Common myeloid progenitor, CD34-positive (primary cell): ENCODE measurements at regions not wholly inside any gene's neighbourhood (a gene's known extent, or its start where the extent isn't known, plus 50 kb on each side); places are given as distances from the start of the nearest gene placed in this dataset.
A peak's percentile ranks its signal among the peaks of the same experiment; 100 is the strongest.

Experiments
- CTCF ChIA-PET: fragments of 350-600 bp; sonication (Branson Sonifier 250); formaldehyde crosslinking; loops from one replicate; lab custom pipeline; 2021; ENCODE audit warnings: antibody characterized with exemption; lab: Charles Lee
- POLR2A ChIA-PET: fragments of 350-600 bp; sonication (Branson Sonifier 250); formaldehyde crosslinking; loops from one replicate; lab custom pipeline; 2021; ENCODE audit warnings: antibody characterized with exemption; lab: Charles Lee
- DNase-seq, 3 donors: peaks; one replicate each; pipeline versions ENCODE4 v3.0.0 to v3.0.0-alpha.2; 2013
- H3K27ac ChIP-seq, 2 experiments: 1 replicate in 1 of 2; 2 replicates in 1 of 2; pipeline ENCODE4 v1.7.0; 2013; ENCODE audit warnings: inconsistent platforms in 2 of 2, low read length in 2 of 2, mild to moderate bottlenecking in 2 of 2, low read depth in 1 of 2, moderate library complexity in 1 of 2; ENCODE audit not compliant: severe bottlenecking in 2 of 2, insufficient read depth in 1 of 2, poor library complexity in 1 of 2
- H3K27me3 ChIP-seq, 5 experiments: replicated peaks in 2 of 5; 1 replicate in 3 of 5; 2 replicates in 2 of 5; pipeline versions ENCODE4 v1.6.1 to v1.7.0; 2013; ENCODE audit warnings: low read length in 4 of 5, mild to moderate bottlenecking in 2 of 5, moderate library complexity in 2 of 5, inconsistent platforms in 1 of 5; ENCODE audit not compliant: insufficient read depth in 5 of 5, control insufficient read depth in 4 of 5
- H3K36me3 ChIP-seq, 4 experiments: 1 replicate in 2 of 4; 2 replicates in 2 of 4; pipeline versions ENCODE4 v1.6.1 to v1.7.0; 2013; ENCODE audit warnings: low read length in 3 of 4, control low read depth in 1 of 4, mild to moderate bottlenecking in 1 of 4; ENCODE audit not compliant: control insufficient read depth in 4 of 4, insufficient read depth in 4 of 4
- H3K4me1 ChIP-seq, 4 experiments: 1 replicate in 3 of 4; 2 replicates in 1 of 4; pipeline versions ENCODE4 v1.6.1 to v1.7.1; 2013; ENCODE audit warnings: low read length in 3 of 4, mild to moderate bottlenecking in 3 of 4, control low read depth in 1 of 4, inconsistent platforms in 1 of 4, moderate library complexity in 1 of 4; ENCODE audit not compliant: control insufficient read depth in 4 of 4, insufficient read depth in 4 of 4; ENCODE audit errors: control extremely low read depth in 1 of 4
- H3K4me3 ChIP-seq, 7 experiments: 1 replicate in 4 of 7; 2 replicates in 3 of 7; pipeline versions ENCODE4 v1.5.1 to v1.7.0; 2013; ENCODE audit warnings: mild to moderate bottlenecking in 7 of 7, low read length in 6 of 7, moderate library complexity in 6 of 7, inconsistent platforms in 2 of 7, low read depth in 2 of 7, control low read depth in 1 of 7; ENCODE audit not compliant: insufficient read depth in 4 of 7, control insufficient read depth in 1 of 7; ENCODE audit errors: extremely low read depth in 1 of 7
- H3K9me3 ChIP-seq, 5 experiments: 1 replicate in 4 of 5; 2 replicates in 1 of 5; pipeline versions ENCODE4 v1.6.1 to v1.7.1; 2013; ENCODE audit warnings: low read length in 4 of 5, mild to moderate bottlenecking in 2 of 5, inconsistent platforms in 1 of 5, low read depth in 1 of 5, moderate library complexity in 1 of 5; ENCODE audit not compliant: control insufficient read depth in 4 of 5, insufficient read depth in 2 of 5; ENCODE audit errors: control extremely low read depth in 1 of 5
- WGBS: methylation state at CpG from one replicate; pipeline ENCODE4 v1.1.5; 2013; ENCODE audit not compliant: insufficient coverage; 5-methylcytosine and 5-hydroxymethylcytosine counted together

DNA sequence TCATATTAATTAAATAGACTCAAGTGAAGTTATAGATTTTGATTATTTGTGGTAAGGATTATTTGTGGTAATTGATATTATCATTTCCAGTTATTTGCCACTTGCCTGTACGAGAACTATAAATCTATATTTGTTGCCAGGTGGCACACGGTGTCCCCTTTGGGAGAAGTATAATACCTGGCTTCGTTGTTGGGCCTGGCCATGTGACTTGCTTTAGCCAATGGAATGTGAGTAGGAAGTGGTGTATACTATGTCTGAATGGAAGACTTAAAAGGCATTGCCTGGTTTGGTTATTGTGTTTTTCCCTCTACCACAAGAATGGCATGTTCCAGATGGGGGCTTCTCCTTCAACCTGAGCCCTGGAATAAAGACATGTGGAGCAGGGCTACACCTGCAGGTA is 228.1 kb downstream of the CDC5L start:
- CTCF ChIA-PET, result no interaction called here
- Histone ChIP-seq H3K36me3 (no peaks in the 10 kb centered on the region), H3K27me3 (no peaks in the 10 kb centered on the region), H3K9me3 (no peaks in the 10 kb centered on the region), H3K27ac (no peak overlapping the region), H3K4me3 (no peak overlapping the region), H3K4me1 (peaks cover 3 to 10% (median 7%) of the 10 kb centered on the region in 4 experiments)
- POLR2A ChIA-PET, result no interaction called here
- no peak for DNase-seq
- 86% methylated on average over 2 of the region's 3 CpGs for WGBS

DNA sequence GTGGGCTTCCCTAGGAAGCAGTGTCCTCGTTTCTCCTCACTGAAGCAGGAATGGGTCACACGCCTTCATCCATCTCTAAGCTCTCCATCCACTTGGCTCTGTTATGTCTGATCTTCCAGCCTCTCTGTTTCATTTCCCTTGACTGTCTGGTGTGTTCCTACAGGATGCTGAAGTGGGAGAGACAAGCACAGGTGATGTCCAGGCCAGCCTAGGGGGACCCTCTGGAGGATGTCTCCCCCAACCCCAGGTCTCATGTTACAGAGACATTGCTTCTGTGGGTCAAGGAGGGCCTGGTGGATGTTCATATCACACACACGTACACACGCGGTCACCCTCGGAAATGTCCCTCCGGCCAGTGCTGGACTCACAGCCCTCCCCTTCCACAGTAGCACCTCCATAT is 229.9 kb downstream of the CDC5L start:
- Histone ChIP-seq H3K4me3 (no peak overlapping the region), H3K4me1 (peaks cover 3 to 10% (median 7%) of the 10 kb centered on the region in 4 experiments), H3K9me3 (no peaks in the 10 kb centered on the region), H3K27ac (no peak overlapping the region), H3K27me3 (no peaks in the 10 kb centered on the region), H3K36me3 (no peaks in the 10 kb centered on the region)
- ChIA-PET POLR2A (no interaction called here), CTCF (interaction anchor here (1.0 to 3.0 kb wide), 4 partner anchors 14 to 1097 kb away, joined by 3 to 15 read pairs (median 3); no protein-coding TSS in a partner anchor)
- DNase-seq, result no peak
- 94% methylated on average over 5 of the region's 7 CpGs for WGBS

DNA sequence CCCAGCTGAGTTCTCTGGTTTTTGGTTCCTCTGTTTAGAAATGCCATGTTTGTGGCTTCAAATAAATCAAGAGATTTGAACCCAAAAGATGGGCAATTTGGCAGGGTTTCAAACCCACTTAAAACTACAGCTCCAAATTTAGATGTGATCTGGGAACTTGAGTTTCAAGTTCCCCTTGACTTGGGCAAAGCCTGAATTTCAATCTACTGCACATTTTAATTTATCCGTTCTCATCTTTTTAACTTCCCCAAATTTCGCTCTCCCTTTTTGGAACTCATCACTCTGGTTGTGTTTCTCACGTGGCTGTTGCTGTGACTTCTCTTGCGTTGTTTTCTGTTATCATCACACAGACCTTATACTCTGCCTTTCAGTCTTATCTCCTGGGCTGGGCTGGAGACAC is 230.9 kb downstream of the CDC5L start:
- Histone ChIP-seq H3K27ac (no peak overlapping the region), H3K4me1 (peaks cover 3 to 15% (median 10%) of the 10 kb centered on the region in 4 experiments), H3K4me3 (no peak overlapping the region), H3K9me3 (no peaks in the 10 kb centered on the region), H3K27me3 (no peaks in the 10 kb centered on the region), H3K36me3 (no peaks in the 10 kb centered on the region)
- ChIA-PET CTCF (interaction anchor here (1.1 to 3.0 kb wide), 4 partner anchors 13 to 1096 kb away, joined by 3 to 15 read pairs (median 3); no protein-coding TSS in a partner anchor), POLR2A (interaction anchor here (0.5 kb wide), 1 partner anchor 938 kb away, joined by 3 read pairs; no protein-coding TSS in a partner anchor)
- peak in 2 of 3 donors; percentile 66 for DNase-seq
- 0% methylated on average over 4 of the region's 4 CpGs for WGBS

DNA sequence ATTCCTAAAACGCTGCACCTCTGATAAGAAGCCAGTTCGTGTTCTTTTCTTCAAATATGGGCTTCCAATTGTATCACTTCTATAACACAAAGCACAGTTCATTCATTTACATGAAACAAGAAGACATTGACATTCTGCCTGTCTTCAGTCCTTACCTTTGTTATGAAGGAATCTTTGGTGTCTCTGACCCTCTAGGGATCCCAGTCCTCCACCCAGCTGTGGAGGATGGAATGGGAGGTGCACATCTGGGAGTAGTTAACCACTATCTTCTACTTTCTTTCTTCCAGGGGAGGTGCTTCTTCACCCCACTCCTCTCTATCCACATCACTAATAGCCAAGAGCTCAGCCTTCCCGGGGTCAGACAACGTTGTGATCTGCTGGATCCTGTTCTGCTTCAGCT is 233.4 kb downstream of the CDC5L start:
- ChIA-PET POLR2A (no interaction called here), CTCF (interaction anchor here (1.5 to 2.5 kb wide), 2 partner anchors 10 to 23 kb away, joined by 3 to 10 read pairs; no protein-coding TSS in a partner anchor)
- no peak for DNase-seq
- H3K27ac ChIP-seq, result no peak overlapping the region
- WGBS, result 100% methylated on average over 4 of the region's 4 CpGs
- no peak overlapping the region for H3K4me3 ChIP-seq
- no peaks in the 10 kb centered on the region for H3K9me3 ChIP-seq
- H3K36me3 ChIP-seq, result no peaks in the 10 kb centered on the region
- peaks cover 3 to 23% (median 15%) of the 10 kb centered on the region in 4 experiments for H3K4me1 ChIP-seq
- no peaks in the 10 kb centered on the region for H3K27me3 ChIP-seq

DNA sequence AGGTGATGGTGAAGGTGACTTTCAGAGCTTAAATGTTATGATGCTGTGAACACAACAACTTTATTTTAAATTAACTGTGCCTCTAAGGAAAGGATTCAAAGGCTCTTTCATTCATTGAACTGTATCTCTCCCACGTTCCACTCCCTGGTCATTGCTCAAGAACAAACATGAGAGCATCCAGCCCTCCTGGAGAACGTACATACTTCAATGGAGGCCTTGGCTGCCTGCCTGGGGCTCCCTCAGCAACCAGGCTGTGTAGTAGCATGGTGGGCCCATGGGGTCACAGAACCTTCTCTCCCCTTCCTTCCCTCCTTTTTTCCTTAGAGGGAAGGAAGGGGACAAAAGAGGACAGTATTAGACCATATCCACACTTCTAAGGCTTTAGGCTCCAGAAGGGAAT is 234.3 kb downstream of the CDC5L start:
- H3K9me3 ChIP-seq, result no peaks in the 10 kb centered on the region
- no peak for DNase-seq
- no peaks in the 10 kb centered on the region for H3K27me3 ChIP-seq
- no peaks in the 10 kb centered on the region for H3K36me3 ChIP-seq
- peaks cover 3 to 27% (median 17%) of the 10 kb centered on the region in 4 experiments for H3K4me1 ChIP-seq
- WGBS, result 100% methylated on average over 2 of the region's 2 CpGs
- H3K27ac ChIP-seq, result no peak overlapping the region
- ChIA-PET POLR2A (no interaction called here), CTCF (interaction anchor here (1.5 to 2.5 kb wide), 2 partner anchors 9 to 24 kb away, joined by 3 to 10 read pairs; no protein-coding TSS in a partner anchor)
- H3K4me3 ChIP-seq, result no peak overlapping the region

DNA sequence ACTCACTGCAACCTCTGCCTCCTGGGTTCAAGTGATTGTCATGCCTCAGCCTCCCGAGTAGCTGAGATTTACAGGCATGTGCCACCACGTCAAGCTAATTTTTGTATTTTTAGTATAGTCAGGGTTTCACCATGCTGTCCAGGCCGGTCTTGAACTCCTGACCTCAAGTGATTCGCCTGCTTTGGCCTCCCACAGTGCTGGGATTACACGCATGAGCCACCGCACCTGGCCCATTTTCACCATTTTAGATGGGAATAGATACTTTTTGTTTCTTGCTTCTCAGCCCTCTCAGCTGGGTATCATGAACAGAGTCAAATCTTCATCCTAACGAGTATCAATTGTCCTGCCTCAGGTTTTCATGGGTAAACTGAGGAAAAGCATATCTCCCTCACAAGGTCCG is 235.0 kb downstream of the CDC5L start:
- H3K36me3 ChIP-seq, result no peaks in the 10 kb centered on the region
- POLR2A ChIA-PET, result no interaction called here
- CTCF ChIA-PET, result interaction anchor here (0.6 to 1.5 kb wide), 2 partner anchors 20 to 25 kb away, joined by 3 read pairs; no protein-coding TSS in a partner anchor
- peaks cover 3 to 32% (median 24%) of the 10 kb centered on the region in 4 experiments for H3K4me1 ChIP-seq
- H3K4me3 ChIP-seq, result no peak overlapping the region
- no peaks in the 10 kb centered on the region for H3K27me3 ChIP-seq
- no peaks in the 10 kb centered on the region for H3K9me3 ChIP-seq
- 96% methylated on average over 8 of the region's 8 CpGs for WGBS
- no peak for DNase-seq
- H3K27ac ChIP-seq, result no peak overlapping the region

DNA sequence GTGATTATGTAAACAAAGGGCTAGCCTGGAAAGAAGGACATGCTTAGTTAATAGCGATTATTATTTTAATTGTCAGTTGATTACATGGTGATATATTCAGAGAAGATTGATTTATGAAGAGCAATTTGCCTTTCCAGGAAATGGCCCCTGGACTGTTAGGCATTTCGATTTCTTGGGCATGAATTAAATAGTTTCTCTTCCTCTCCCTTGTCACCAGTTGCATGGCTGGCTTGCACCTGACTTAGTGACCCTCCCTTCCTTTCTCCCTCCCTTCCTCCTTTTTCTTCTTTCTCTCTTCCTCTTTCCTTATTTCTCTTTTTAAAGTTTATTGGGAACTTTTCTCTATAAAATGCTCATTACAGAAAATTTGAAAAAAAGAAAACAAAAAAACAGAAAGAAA is 235.4 kb downstream of the CDC5L start:
- 51% methylated on average over 2 of the region's 2 CpGs for WGBS
- ChIA-PET CTCF (no interaction called here), POLR2A (no interaction called here)
- DNase-seq, result peak in 1 of 3 donors; percentile 9
- H3K4me3 ChIP-seq, result no peak overlapping the region
- H3K36me3 ChIP-seq, result no peaks in the 10 kb centered on the region
- peaks cover 0 to 30% (median 21%) of the 10 kb centered on the region in 4 experiments for H3K4me1 ChIP-seq
- no peak overlapping the region for H3K27ac ChIP-seq
- no peaks in the 10 kb centered on the region for H3K9me3 ChIP-seq
- H3K27me3 ChIP-seq, result no peaks in the 10 kb centered on the region
